HG02588 (cell line): ENCODE measurements at regions not wholly inside any gene's neighbourhood (a gene's known extent, or its start where the extent isn't known, plus 50 kb on each side); places are given as distances from the start of the nearest gene placed in this dataset.

Source experiments
- ATAC-seq: cut with Tn5 transposase; IDR thresholded peaks from one replicate; pipeline ENCODE4 v1.9.1; 2021; ENCODE audit warnings: mild to moderate bottlenecking, moderate library complexity; ENCODE audit not compliant: unreplicated experiment

GRCh38 chr1:13878021-13878420 is 178.0 kb downstream of the PRDM2 start:
- ATAC-seq: no peak

DNA sequence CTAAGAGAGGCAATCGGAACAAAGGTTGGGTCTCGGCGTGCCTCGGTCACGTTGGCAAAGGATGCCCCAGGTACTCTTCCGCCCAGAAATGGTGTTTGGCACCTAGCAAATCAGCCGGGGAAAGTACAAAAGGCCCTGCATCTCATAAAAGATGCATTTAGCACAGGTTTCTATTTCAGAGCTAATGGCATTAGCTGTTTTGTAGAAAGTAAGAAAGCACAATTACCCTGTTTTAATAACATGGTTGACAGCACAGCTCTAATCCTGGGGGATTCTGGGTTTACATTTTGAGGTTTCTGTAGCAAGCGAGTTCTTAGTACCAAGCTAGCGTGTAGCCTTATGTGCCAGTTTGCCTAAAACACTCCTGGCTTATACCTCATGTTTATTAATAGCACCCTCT is 178.5 kb downstream of the PRDM2 start:
- no peak for ATAC-seq

DNA sequence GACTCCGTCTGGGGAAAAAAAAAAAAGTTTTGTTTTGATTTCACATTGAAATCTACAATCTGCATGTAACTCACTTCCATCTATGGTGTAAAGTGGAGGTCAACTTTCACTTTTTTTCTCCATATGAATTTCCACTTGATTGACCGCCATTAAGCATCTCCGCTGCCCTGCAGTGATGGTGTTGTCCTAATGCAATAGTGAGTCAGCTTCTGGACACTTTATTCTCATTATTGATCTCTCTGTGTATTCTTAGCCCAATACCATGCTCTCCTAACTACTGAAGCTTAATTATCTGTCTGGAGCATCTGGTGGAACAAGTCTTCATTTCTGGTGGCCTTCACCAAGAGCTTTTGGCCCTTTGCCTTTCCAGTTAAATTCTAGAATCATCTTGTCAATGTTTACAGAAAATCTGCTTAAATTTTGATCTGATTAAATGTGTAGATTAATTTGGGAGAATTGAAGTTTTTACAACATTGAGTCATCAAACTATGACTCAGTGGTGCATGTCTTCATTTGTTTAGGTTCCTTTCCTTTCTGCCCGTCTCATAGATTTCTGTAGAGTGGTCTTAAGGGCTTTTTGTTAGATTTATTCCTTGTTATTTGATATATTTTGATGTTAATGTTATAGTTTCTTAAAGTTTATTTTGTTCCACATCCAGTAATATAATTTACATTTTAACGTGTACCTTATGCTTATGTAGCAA is 181.5 kb downstream of the PRDM2 start:
- no peak for ATAC-seq

GRCh38 chr1:13888351-13888986 is 188.5 kb downstream of the PRDM2 start:
- no peak for ATAC-seq

- ATAC-seq: no peak
Observed at GRCh38 chr1:13889495-13889894, 189.5 kb downstream of the PRDM2 start.

DNA sequence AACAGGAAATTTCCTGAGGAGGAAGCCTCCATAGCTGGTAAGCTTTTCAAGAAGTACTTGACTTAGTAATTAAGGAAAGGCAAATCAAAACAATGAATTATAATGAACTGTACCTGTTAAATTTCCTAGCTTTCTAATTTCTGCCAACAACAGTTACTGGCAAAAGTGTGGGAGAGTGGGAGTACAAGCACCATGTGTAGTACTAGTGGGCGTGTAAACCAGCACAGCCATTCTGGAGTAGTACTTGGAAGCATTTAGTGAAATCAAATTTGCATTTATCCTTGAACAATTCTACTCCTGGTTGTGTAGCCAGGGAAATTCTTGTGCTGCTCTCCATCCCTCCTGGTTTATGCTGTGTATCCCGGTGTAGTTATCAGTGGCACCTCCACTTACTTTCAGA is 190.8 kb downstream of the PRDM2 start:
- no peak for ATAC-seq

DNA sequence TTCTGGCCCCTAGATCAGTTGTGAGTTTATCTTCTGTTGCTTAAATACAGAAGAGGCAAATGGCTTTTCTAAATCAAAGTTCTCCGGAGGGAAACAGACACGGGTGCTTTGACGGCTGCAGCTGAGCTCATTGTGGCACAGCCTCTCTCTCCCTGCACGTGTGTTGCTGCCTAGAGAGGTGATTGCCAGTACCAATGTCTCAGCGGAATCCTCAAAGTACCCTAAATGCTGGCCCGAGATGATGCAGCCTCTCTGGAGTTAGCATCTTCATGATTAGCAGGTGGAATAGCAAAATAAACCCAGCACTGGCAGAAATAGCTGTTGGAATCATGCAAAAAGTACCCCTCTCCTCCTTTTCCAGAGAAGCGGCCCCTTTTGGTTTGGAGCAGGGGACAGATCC is 192.2 kb downstream of the PRDM2 start:
- ATAC-seq: no peak

- ATAC-seq: no peak
Observed at GRCh38 chr1:13892671-13893325, 192.8 kb downstream of the PRDM2 start.

- ATAC-seq: no peak
Observed at GRCh38 chr1:13893409-13893821, 193.4 kb downstream of the PRDM2 start.

- no peak for ATAC-seq
Observed at GRCh38 chr1:13896932-13897331, 196.9 kb downstream of the PRDM2 start.

GRCh38 chr1:13898406-13898805 is 198.4 kb downstream of the PRDM2 start:
- no peak for ATAC-seq

GRCh38 chr1:13899856-13900255 is 199.9 kb downstream of the PRDM2 start:
- no peak for ATAC-seq

- no peak for ATAC-seq
Observed at GRCh38 chr1:13900583-13900982, 200.6 kb downstream of the PRDM2 start.

- no peak for ATAC-seq
Observed at GRCh38 chr1:13901039-13901438, 201.1 kb downstream of the PRDM2 start.

DNA sequence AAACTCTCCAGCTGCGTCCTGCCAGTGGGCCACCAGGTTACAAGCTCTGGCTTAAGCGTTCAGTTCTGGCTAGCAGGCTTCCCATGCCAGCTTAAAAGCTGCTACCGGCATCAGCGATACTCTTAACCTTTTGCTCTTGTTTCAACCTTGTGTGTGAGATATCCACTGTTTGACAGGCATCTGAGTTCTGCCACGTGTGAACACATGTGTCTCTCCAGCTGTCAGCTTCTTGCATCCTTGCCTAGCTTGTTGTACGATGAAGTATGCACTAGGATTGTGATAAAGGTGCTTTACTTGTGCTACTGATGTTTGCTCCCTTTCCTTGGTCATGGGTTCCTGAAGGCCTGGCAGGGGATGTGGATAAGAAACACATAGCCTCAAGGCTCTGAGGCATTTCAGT is 201.6 kb downstream of the PRDM2 start:
- ATAC-seq: no peak

- ATAC-seq: no peak
Observed at GRCh38 chr1:13908128-13908527, 208.1 kb downstream of the PRDM2 start.

DNA sequence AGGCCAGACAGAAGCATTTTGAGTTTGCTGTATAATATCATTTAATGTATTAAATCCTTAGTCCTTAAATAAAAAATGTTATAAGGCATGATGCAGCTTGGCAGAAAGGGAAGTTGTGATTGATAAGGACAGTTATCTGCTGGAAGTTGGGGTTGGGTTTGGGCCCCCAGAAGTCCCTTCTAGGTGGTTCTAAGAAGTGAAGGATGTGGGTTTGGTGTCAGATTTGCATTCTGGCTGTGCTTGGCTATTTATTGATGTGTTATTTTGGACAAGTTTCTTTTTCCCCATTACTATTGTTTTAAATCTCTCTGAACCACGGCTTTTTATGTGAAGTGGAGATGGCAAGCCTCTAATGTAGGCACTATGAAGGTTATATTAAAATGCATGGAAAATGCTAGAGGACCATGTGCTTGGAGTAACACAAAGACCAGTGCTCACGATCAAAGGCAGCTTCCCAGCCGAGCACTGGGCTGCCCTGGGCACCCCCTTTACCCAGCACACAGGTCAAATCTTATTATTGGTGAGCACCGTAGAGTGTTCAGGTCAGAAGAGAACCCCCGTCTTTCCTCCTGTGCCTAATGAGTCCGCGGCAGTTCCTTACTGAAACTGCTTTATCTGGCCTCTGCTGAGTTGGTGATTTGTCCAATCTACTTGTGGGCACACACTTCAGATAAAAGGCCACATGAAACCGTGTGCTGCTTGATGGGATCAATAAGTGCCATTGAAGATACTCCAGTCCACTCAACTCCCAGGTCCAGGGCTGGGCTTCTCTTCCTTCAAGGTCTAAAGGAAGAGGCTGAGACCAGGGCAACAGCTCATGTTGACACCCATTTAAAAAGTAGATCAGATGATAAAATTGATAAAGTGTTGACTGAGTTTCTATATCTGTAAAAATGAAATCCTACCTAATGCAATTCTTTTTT is 212.0 kb downstream of the PRDM2 start:
- no peak for ATAC-seq

- no peak for ATAC-seq
Observed at GRCh38 chr1:13913396-13913795, 213.4 kb downstream of the PRDM2 start.

GRCh38 chr1:13916530-13916929 is 216.5 kb downstream of the PRDM2 start:
- ATAC-seq: no peak

GRCh38 chr1:13917607-13918006 is 217.6 kb downstream of the PRDM2 start:
- ATAC-seq: no peak

DNA sequence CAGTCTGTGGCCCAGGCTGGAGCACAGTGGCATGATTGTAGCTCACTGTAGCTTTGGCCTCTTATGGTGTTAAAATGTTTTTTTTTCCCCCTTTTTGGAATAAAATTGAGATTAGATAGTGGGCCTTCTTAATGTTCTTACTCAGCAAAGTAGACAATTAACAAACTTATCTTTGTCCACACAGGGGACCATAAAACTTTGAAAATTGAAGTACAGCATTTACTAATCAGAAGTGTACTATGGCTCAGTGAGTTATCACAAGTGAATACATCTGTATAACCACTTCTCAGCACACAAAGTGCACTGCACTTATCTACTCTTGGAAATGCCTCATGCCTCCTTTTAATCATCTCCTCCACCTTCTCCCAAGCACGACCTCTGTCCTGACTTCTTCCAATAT is 218.9 kb downstream of the PRDM2 start:
- ATAC-seq: no peak
